CD14-positive monocyte (primary cell): ENCODE measurements at regions not wholly inside any gene's neighbourhood (a gene's known extent, or its start where the extent isn't known, plus 50 kb on each side); places are given as distances from the start of the nearest gene placed in this dataset.

Experiments used
- DNase-seq, 3 donors: peaks; one replicate each; pipeline ENCODE4 v3.0.0-alpha.2; 2011 to 2022
- H2AFZ ChIP-seq: 2 replicates; pipeline ENCODE4 v1.6.0; 2012; ENCODE audit warnings: mild to moderate bottlenecking, low read depth, low read length, inconsistent platforms; ENCODE audit not compliant: insufficient read depth, poor library complexity, severe bottlenecking
- H3K27ac ChIP-seq, 2 donors: 1 replicate in 1 of 2; 2 replicates in 1 of 2; pipeline ENCODE4 v1.5.1; 2012 to 2013; ENCODE audit warnings: low read length in 2 of 2, control low read depth in 1 of 2, inconsistent platforms in 1 of 2, low read depth in 1 of 2, mild to moderate bottlenecking in 1 of 2
- H3K27me3 ChIP-seq, 2 donors: one replicate each; pipeline versions ENCODE4 v1.6.0 to v1.6.1; 2011 to 2013; ENCODE audit warnings: low read length in 2 of 2; ENCODE audit not compliant: control insufficient read depth in 2 of 2, insufficient read depth in 2 of 2
- H3K36me3 ChIP-seq, 2 donors: replicated peaks in 1 of 2; 1 replicate in 1 of 2; 2 replicates in 1 of 2; pipeline versions ENCODE4 v1.5.1 to v1.6.1; 2012 to 2013; ENCODE audit warnings: low read length in 2 of 2, control low read depth in 1 of 2, inconsistent platforms in 1 of 2, mild to moderate bottlenecking in 1 of 2; ENCODE audit not compliant: insufficient read depth in 2 of 2, control insufficient read depth in 1 of 2
- H3K4me1 ChIP-seq, 2 donors: 1 replicate in 1 of 2; 2 replicates in 1 of 2; pipeline versions ENCODE4 v1.5.1 to v1.6.1; 2012 to 2013; ENCODE audit warnings: low read length in 2 of 2, control low read depth in 1 of 2, inconsistent platforms in 1 of 2, mild to moderate bottlenecking in 1 of 2, moderate library complexity in 1 of 2; ENCODE audit not compliant: insufficient read depth in 2 of 2, control insufficient read depth in 1 of 2
- H3K4me2 ChIP-seq: replicated peaks from 2 replicates; pipeline ENCODE3; 2012; ENCODE audit warnings: low read length, moderate library complexity, mild to moderate bottlenecking; ENCODE audit not compliant: poor library complexity, severe bottlenecking; ENCODE audit errors: extremely low read depth
- H3K4me3 ChIP-seq, 3 experiments: fragments of 200-600 bp in 1 of 3; sonication (generic) in 1 of 3; replicated peaks in 1 of 3; 1 replicate in 2 of 3; 2 replicates in 1 of 3; pipeline ENCODE4 v1.5.1; 2011 to 2013; ENCODE audit warnings: low read length in 3 of 3, mild to moderate bottlenecking in 3 of 3, control low read depth in 2 of 3, low read depth in 2 of 3, inconsistent platforms in 1 of 3, moderate library complexity in 1 of 3
- H3K79me2 ChIP-seq: 2 replicates; pipeline ENCODE4 v1.6.0; 2012; ENCODE audit warnings: mild to moderate bottlenecking, control low read depth, inconsistent platforms, low read length, moderate library complexity; ENCODE audit not compliant: insufficient read depth
- H3K9ac ChIP-seq: 2 replicates; pipeline ENCODE4 v1.6.0; 2017; ENCODE audit warnings: low read length, mild to moderate bottlenecking; ENCODE audit not compliant: insufficient read depth, poor library complexity, severe bottlenecking
- H3K9me3 ChIP-seq, 2 donors: replicated peaks in 1 of 2; 1 replicate in 1 of 2; 2 replicates in 1 of 2; pipeline versions ENCODE4 v1.5.1 to v1.6.1; 2012 to 2013; ENCODE audit warnings: low read length in 2 of 2, control low read depth in 1 of 2; ENCODE audit not compliant: control insufficient read depth in 1 of 2, insufficient read depth in 1 of 2
- H4K20me1 ChIP-seq: 2 replicates; pipeline ENCODE4 v1.6.0; 2012; ENCODE audit warnings: mild to moderate bottlenecking, low read length, control low read depth, moderate library complexity; ENCODE audit not compliant: insufficient read depth
- H3K27ac Mint-ChIP-seq, 7 donors: one replicate each; pipeline ENCODE4 v1.8.0; 2020; ENCODE audit warnings: mild to moderate bottlenecking in 7 of 7, mixed read lengths in 7 of 7, moderate library complexity in 6 of 7, inconsistent platforms in 2 of 7
- H3K27me3 Mint-ChIP-seq, 3 donors: one replicate each; pipeline ENCODE4 v1.8.0; 2021 to 2022; ENCODE audit warnings: low read depth in 3 of 3, mild to moderate bottlenecking in 3 of 3, mixed read lengths in 3 of 3, moderate library complexity in 3 of 3, inconsistent platforms in 1 of 3
- H3K36me3 Mint-ChIP-seq, 2 donors: one replicate each; pipeline ENCODE4 v1.8.0; 2020; ENCODE audit warnings: mixed read lengths in 2 of 2, inconsistent platforms in 1 of 2, mild to moderate bottlenecking in 1 of 2
- H3K4me1 Mint-ChIP-seq: one replicate; pipeline ENCODE4 v1.8.0; 2020; ENCODE audit warnings: mild to moderate bottlenecking, mixed read lengths
- H3K4me3 Mint-ChIP-seq, 2 donors: one replicate each; pipeline ENCODE4 v1.8.0; 2020; ENCODE audit warnings: mild to moderate bottlenecking in 2 of 2, mixed read lengths in 2 of 2, moderate library complexity in 1 of 2
- H3K9me3 Mint-ChIP-seq, 7 donors: one replicate each; pipeline ENCODE4 v1.8.0; 2020 to 2022; ENCODE audit warnings: mixed read lengths in 7 of 7, mild to moderate bottlenecking in 6 of 7, moderate library complexity in 6 of 7, inconsistent platforms in 2 of 7
- WGBS: methylation state at CpG from one replicate; pipeline ENCODE4 v1.1.5; 2013; ENCODE audit warnings: missing lambda C conversion rate; ENCODE audit not compliant: insufficient coverage; 5-methylcytosine and 5-hydroxymethylcytosine counted together
- intact Hi-C, 2 donors: fragments of 100-400 bp; cut with micrococcal nuclease; formaldehyde crosslinking; loops; one replicate each; pipeline versions ENCODE4 v1.15.0 to v1.15.1; 2023
- TF ChIP-seq, protein P1 (sequence below): fragments of 200-600 bp; IDR thresholded peaks from one replicate; pipeline ENCODE4 v1.8.0; 2022; ENCODE audit warnings: antibody characterized with exemption, mild to moderate bottlenecking

GRCh38 chr16:73717266-73717974, 579.2 kb upstream of the PSMD7 start:
- peaks cover 0 to 4% (median 0%) of the 10 kb centered on the region in 7 donors for H3K9me3 Mint-ChIP-seq
- no peaks in the 10 kb centered on the region for H3K27me3 ChIP-seq
- intact Hi-C loops = no loop called here
- no peaks in the 10 kb centered on the region for H3K4me1 Mint-ChIP-seq
- no peaks in the 10 kb centered on the region for H3K36me3 Mint-ChIP-seq
- H3K27ac Mint-ChIP-seq = no peak overlapping the region
- no peaks in the 10 kb centered on the region for H3K9me3 ChIP-seq
- H3K9ac ChIP-seq = no peak overlapping the region
- H3K4me1 ChIP-seq = no peaks in the 10 kb centered on the region
- no peak overlapping the region for H2AFZ ChIP-seq
- H3K4me3 Mint-ChIP-seq = no peak overlapping the region
- 88% methylated on average over 6 of the region's 11 CpGs for WGBS
- H3K4me2 ChIP-seq = no peak overlapping the region
- no peaks in the 10 kb centered on the region for H3K27me3 Mint-ChIP-seq
- no peaks in the 10 kb centered on the region for H3K79me2 ChIP-seq
- H3K4me3 ChIP-seq = no peak overlapping the region
- no peak overlapping the region for H3K27ac ChIP-seq
- H4K20me1 ChIP-seq = no peaks in the 10 kb centered on the region
- TF ChIP-seq, protein P1, sequence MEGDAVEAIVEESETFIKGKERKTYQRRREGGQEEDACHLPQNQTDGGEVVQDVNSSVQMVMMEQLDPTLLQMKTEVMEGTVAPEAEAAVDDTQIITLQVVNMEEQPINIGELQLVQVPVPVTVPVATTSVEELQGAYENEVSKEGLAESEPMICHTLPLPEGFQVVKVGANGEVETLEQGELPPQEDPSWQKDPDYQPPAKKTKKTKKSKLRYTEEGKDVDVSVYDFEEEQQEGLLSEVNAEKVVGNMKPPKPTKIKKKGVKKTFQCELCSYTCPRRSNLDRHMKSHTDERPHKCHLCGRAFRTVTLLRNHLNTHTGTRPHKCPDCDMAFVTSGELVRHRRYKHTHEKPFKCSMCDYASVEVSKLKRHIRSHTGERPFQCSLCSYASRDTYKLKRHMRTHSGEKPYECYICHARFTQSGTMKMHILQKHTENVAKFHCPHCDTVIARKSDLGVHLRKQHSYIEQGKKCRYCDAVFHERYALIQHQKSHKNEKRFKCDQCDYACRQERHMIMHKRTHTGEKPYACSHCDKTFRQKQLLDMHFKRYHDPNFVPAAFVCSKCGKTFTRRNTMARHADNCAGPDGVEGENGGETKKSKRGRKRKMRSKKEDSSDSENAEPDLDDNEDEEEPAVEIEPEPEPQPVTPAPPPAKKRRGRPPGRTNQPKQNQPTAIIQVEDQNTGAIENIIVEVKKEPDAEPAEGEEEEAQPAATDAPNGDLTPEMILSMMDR = no peak
- DNase-seq = no peak
- H3K36me3 ChIP-seq = no peaks in the 10 kb centered on the region

DNA sequence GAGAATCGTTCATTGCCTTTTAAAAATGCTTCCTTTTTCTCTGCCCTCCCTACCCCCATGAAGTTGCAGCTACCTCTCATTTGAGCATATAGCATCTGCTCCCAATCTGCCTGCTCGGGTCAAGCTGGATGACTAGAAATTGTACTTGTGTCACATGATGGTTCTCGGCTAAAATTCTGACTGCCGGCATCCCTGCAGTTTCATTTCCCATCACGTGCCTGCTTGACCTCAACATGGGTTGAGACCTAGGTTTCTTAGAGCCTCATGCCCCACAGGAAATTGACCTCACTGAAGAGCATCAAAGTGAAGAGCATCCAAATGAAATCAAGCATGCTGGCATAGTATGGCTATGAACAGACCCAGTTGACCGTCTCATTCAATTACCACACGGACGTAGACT, 581.6 kb upstream of the PSMD7 start:
- no peaks in the 10 kb centered on the region for H3K4me1 Mint-ChIP-seq
- intact Hi-C loops = no loop called here
- H3K27me3 Mint-ChIP-seq = peaks cover 0 to 5% (median 5%) of the 10 kb centered on the region in 3 donors
- DNase-seq = no peak
- Histone ChIP-seq H3K9me3 (no peaks in the 10 kb centered on the region), H3K79me2 (no peaks in the 10 kb centered on the region), H3K4me2 (no peak overlapping the region), H4K20me1 (no peaks in the 10 kb centered on the region), H3K27ac (no peak overlapping the region), H3K9ac (no peak overlapping the region), H3K36me3 (no peaks in the 10 kb centered on the region), H2AFZ (no peak overlapping the region), H3K4me3 (no peak overlapping the region), H3K4me1 (no peaks in the 10 kb centered on the region), H3K27me3 (no peaks in the 10 kb centered on the region)
- TF ChIP-seq, protein P1 = no peak
- H3K4me3 Mint-ChIP-seq = no peak overlapping the region
- WGBS = 93% methylated on average over 4 of the region's 8 CpGs
- no peaks in the 10 kb centered on the region for H3K36me3 Mint-ChIP-seq
- no peak overlapping the region for H3K27ac Mint-ChIP-seq
- peaks cover 0 to 1% (median 0%) of the 10 kb centered on the region in 7 donors for H3K9me3 Mint-ChIP-seq
